Mucosa of descending colon (tissue), 3 donors: ENCODE measurements at regions not wholly inside any gene's neighbourhood (a gene's known extent, or its start where the extent isn't known, plus 50 kb on each side); places are given as distances from the start of the nearest gene placed in this dataset.

Experiments
- ATAC-seq: fragments of 200-7000 bp; cut with Tn5 transposase; one replicate; pipeline ENCODE4 v1.9.1; 2020; ENCODE audit warnings: mild to moderate bottlenecking, moderate library complexity
- DNase-seq, 3 donors: peaks; one replicate each; pipeline ENCODE4 v3.0.0-alpha.2; 2020
- H3K36me3 ChIP-seq: fragments of 200-600 bp; one replicate; pipeline ENCODE4 v1.8.0; 2021; ENCODE audit warnings: low read depth, mild to moderate bottlenecking
- H3K4me1 ChIP-seq: fragments of 200-600 bp; one replicate; pipeline ENCODE4 v1.8.0; 2021; ENCODE audit warnings: low read depth, mild to moderate bottlenecking
- H3K4me3 ChIP-seq: fragments of 200-600 bp; one replicate; pipeline ENCODE4 v1.8.0; 2021; ENCODE audit warnings: mild to moderate bottlenecking
- H3K9me3 ChIP-seq: fragments of 200-600 bp; one replicate; pipeline ENCODE4 v1.8.0; 2021; ENCODE audit warnings: mild to moderate bottlenecking
- CTCF ChIP-seq: fragments of 200-600 bp; IDR thresholded peaks from one replicate; pipeline ENCODE4 v1.8.0; 2022; ENCODE audit warnings: antibody characterized with exemption, mild to moderate bottlenecking
- intact Hi-C, 2 donors: fragments of 100-400 bp; cut with DNase I in 1 of 2; cut with micrococcal nuclease in 1 of 2; formaldehyde crosslinking; loops; one replicate each; pipeline versions ENCODE4 v1.11.0 to v1.11.1; 2022; cut with DNase I, micrococcal nuclease
- donor health status: DM: no; HTN: no; CAD: no; lungs with moderate emphysema.
- donor health status: DM: no; HTN: no; CAD: no.
- donor health status: DM: no; HTN: yes; CAD: no.

- no peak for TF ChIP-seq CTCF
- H3K36me3 ChIP-seq, result no peaks in the 10 kb centered on the region
- no peak for ATAC-seq
These were observed 55.8 kb upstream of the NR2F2 start for GRCh38 chr15:96274698-96275097.

GRCh38 chr15:96276438-96277210 lies 53.9 kb upstream of the NR2F2 start:
- no peak for TF ChIP-seq CTCF
- intact Hi-C loops, result no loop called here
- ATAC-seq (no peak), DNase-seq (no peak)
- H3K4me3 ChIP-seq, result no peak overlapping the region
- no peaks in the 10 kb centered on the region for H3K9me3 ChIP-seq
- no peaks in the 10 kb centered on the region for H3K36me3 ChIP-seq
- H3K4me1 ChIP-seq, result no peaks in the 10 kb centered on the region

More at GRCh38 chr15:96274698-96275097, 55.8 kb upstream of the NR2F2 start:
- no peak for DNase-seq
- no peaks in the 10 kb centered on the region for H3K4me1 ChIP-seq
- no peak overlapping the region for H3K4me3 ChIP-seq
- intact Hi-C loops, result no loop called here
- no peaks in the 10 kb centered on the region for H3K9me3 ChIP-seq
